ENCODE measurements at regions not wholly inside any gene's neighbourhood (a gene's known extent, or its start where the extent isn't known, plus 50 kb on each side); places are given as distances from the start of the nearest gene placed in this dataset.

- no peak for DNase-seq (ENCODE audit: insufficient read length, low spot score)
- FAIRE-seq = no peak
- no peak for TF ChIP-seq POLR2A (IDR thresholded peaks at IDR 0.05; ENCODE audit: low read depth, low read length)
Measured at GRCh38 chr4:110278127-110278526, 79.7 kb upstream of the ELOVL6 start.

- FAIRE-seq = no peak
Measured at GRCh38 chr4:110275871-110276270, 77.5 kb upstream of the ELOVL6 start.

GRCh38 chr4:110271986-110272385 is 73.6 kb upstream of the ELOVL6 start:
- FAIRE-seq = no peak
- TF ChIP-seq POLR2A (IDR thresholded peaks at IDR 0.05; ENCODE audit: low read depth, low read length) = no peak
- DNase-seq (ENCODE audit: insufficient read length, low spot score) = no peak

More at GRCh38 chr4:110275871-110276270, 77.5 kb upstream of the ELOVL6 start:
- TF ChIP-seq POLR2A (IDR thresholded peaks at IDR 0.05; ENCODE audit: low read depth, low read length) = no peak
- no peak for DNase-seq (ENCODE audit: insufficient read length, low spot score)

GRCh38 chr4:110270492-110271197 is 72.2 kb upstream of the ELOVL6 start:
- FAIRE-seq (no peak), DNase-seq (ENCODE audit: insufficient read length, low spot score) (peak; percentile 34)
- no peak for TF ChIP-seq POLR2A (IDR thresholded peaks at IDR 0.05; ENCODE audit: low read depth, low read length)

- DNase-seq (ENCODE audit: insufficient read length, low spot score) (no peak), FAIRE-seq (no peak)
- TF ChIP-seq POLR2A (IDR thresholded peaks at IDR 0.05; ENCODE audit: low read depth, low read length) = no peak
Measured at GRCh38 chr4:110268790-110269189, 70.4 kb upstream of the ELOVL6 start.

GRCh38 chr4:110268352-110268751 is 69.9 kb upstream of the ELOVL6 start:
- no peak for TF ChIP-seq POLR2A (IDR thresholded peaks at IDR 0.05; ENCODE audit: low read depth, low read length)
- DNase-seq (ENCODE audit: insufficient read length, low spot score) = no peak
- no peak for FAIRE-seq

GRCh38 chr4:110266136-110266535 is 67.7 kb upstream of the ELOVL6 start:
- FAIRE-seq (no peak), DNase-seq (ENCODE audit: insufficient read length, low spot score) (no peak)
- TF ChIP-seq POLR2A (IDR thresholded peaks at IDR 0.05; ENCODE audit: low read depth, low read length) = no peak

GRCh38 chr4:110265001-110265400 is 66.6 kb upstream of the ELOVL6 start:
- FAIRE-seq = no peak
- TF ChIP-seq POLR2A (IDR thresholded peaks at IDR 0.05; ENCODE audit: low read depth, low read length) = no peak
- DNase-seq (ENCODE audit: insufficient read length, low spot score) = no peak

GRCh38 chr4:110260299-110260698 is 61.9 kb upstream of the ELOVL6 start:
- DNase-seq (ENCODE audit: insufficient read length, low spot score) = no peak
- no peak for TF ChIP-seq POLR2A (IDR thresholded peaks at IDR 0.05; ENCODE audit: low read depth, low read length)
- FAIRE-seq = no peak

- FAIRE-seq (no peak), DNase-seq (ENCODE audit: insufficient read length, low spot score) (no peak)
- TF ChIP-seq POLR2A (IDR thresholded peaks at IDR 0.05; ENCODE audit: low read depth, low read length) = no peak
Measured at GRCh38 chr4:110250023-110250387, 51.6 kb upstream of the ELOVL6 start.

- DNase-seq (ENCODE audit: insufficient read length, low spot score) = no peak
- no peak for FAIRE-seq
- no peak for TF ChIP-seq POLR2A (IDR thresholded peaks at IDR 0.05; ENCODE audit: low read depth, low read length)
Measured at GRCh38 chr4:110248831-110249253, 50.4 kb upstream of the ELOVL6 start.
